ENCODE measurements at regions not wholly inside any gene's neighbourhood (a gene's known extent, or its start where the extent isn't known, plus 50 kb on each side); places are given as distances from the start of the nearest gene placed in this dataset.

GRCh38 chr9:79911724-79912123 is 340.0 kb downstream of the TLE4 start:
- CTCF ChIA-PET (ENCODE audit: low intra/inter-chr PET ratio, low total read pairs), result no interaction called here
- Histone ChIP-seq H3K9me3 (ENCODE audit: low read length) (no peaks in the 10 kb centered on the region), H3K27me3 (ENCODE audit: control insufficient read depth in 1 of 2, insufficient read depth in 2 of 2, low read length in 2 of 2) (no peaks in the 10 kb centered on the region), H3K36me3 (replicated peaks in 1 of 2; ENCODE audit: control insufficient read depth in 1 of 2, insufficient read depth in 2 of 2, low read length in 2 of 2) (no peaks in the 10 kb centered on the region), H4K20me1 (ENCODE audit: insufficient read depth, low read length) (no peaks in the 10 kb centered on the region), H3K79me2 (ENCODE audit: insufficient read depth, low read length) (no peaks in the 10 kb centered on the region), H3K9ac (ENCODE audit: insufficient read depth, low read depth, low read length) (no peak overlapping the region), H3K4me1 (ENCODE audit: insufficient read depth, low read length) (no peaks in the 10 kb centered on the region), H2AFZ (ENCODE audit: low read length) (no peak overlapping the region), H3K4me2 (ENCODE audit: low read depth, low read length) (no peak overlapping the region), H3K4me3 (replicated peaks in 1 of 3; ENCODE audit: insufficient read depth in 1 of 3, low read depth in 2 of 3, low read length in 3 of 3) (no peak overlapping the region), H3K27ac (ENCODE audit: extremely low read length, insufficient read depth, low read length) (no peak overlapping the region)
- TF ChIP-seq ZNF737 (CRISPR knock-in tag; IDR thresholded peaks at IDR 0.05; ENCODE audit: borderline replicate concordance) (no peak), NRL (CRISPR knock-in tag; IDR thresholded peaks at IDR 0.05; ENCODE audit: borderline replicate concordance) (no peak), ZNF574 (CRISPR knock-in tag; IDR thresholded peaks at IDR 0.05) (no peak), BCLAF1 (IDR thresholded peaks at IDR 0.05) (no peak), LRRFIP1 (CRISPR knock-in tag; conservative IDR thresholded peaks at IDR 0.05) (no peak), NR2F1 (CRISPR knock-in tag; IDR thresholded peaks at IDR 0.05) (no peak)
- DNase-seq (ENCODE audit: low spot score) (no peak), ATAC-seq (no peak), FAIRE-seq (no peak)
- WGBS (ENCODE audit: low lambda C conversion rate), result 68% methylated on average over 16 of the region's 19 CpGs
- in situ Hi-C loops (cut with HindIII; ENCODE audit: extremely low pct_ligation_motif_present, low pct_unique_long_range_greater_than_20kb), result no loop called here
- POLR2A ChIA-PET, result no interaction called here
- BruUV-seq (replicated peaks), result no TSS peak
- intact Hi-C loops (cut with micrococcal nuclease; ENCODE audit: unreplicated experiment), result no loop called here
